Neural crest cell (in vitro differentiated cells): ENCODE measurements at regions not wholly inside any gene's neighbourhood (a gene's known extent, or its start where the extent isn't known, plus 50 kb on each side); places are given as distances from the start of the nearest gene placed in this dataset.

Experiments used
- DNase-seq: peaks from one replicate; pipeline ENCODE4 v3.0.0; 2021; ENCODE audit warnings: low read depth, mixed read lengths, low spot score
- H3K27ac Mint-ChIP-seq: one replicate; pipeline ENCODE4 v1.8.0; 2021; ENCODE audit warnings: mild to moderate bottlenecking, mixed read lengths; ENCODE audit not compliant: unreplicated experiment
- H3K27me3 Mint-ChIP-seq: 2 replicates; pipeline ENCODE4 v1.8.0; 2021; ENCODE audit warnings: low read depth, mild to moderate bottlenecking, mixed read lengths
- H3K36me3 Mint-ChIP-seq: 2 replicates; pipeline ENCODE4 v1.8.0; 2021; ENCODE audit warnings: low read depth, mild to moderate bottlenecking, mixed read lengths
- H3K4me1 Mint-ChIP-seq: 2 replicates; pipeline ENCODE4 v1.8.0; 2021; ENCODE audit warnings: mixed read lengths
- H3K4me3 Mint-ChIP-seq: one replicate; pipeline ENCODE4 v1.8.0; 2021; ENCODE audit warnings: mild to moderate bottlenecking, mixed read lengths
- H3K9me3 Mint-ChIP-seq: 2 replicates; pipeline ENCODE4 v1.8.0; 2021; ENCODE audit warnings: mixed read lengths
- TF ChIP-seq, protein P1 (sequence below): fragments of 200-600 bp; sonication (generic); conservative IDR thresholded peaks from 2 replicates; pipeline ENCODE4 v1.5.0; 2021; ENCODE audit warnings: antibody characterized with exemption, mild to moderate bottlenecking

DNA sequence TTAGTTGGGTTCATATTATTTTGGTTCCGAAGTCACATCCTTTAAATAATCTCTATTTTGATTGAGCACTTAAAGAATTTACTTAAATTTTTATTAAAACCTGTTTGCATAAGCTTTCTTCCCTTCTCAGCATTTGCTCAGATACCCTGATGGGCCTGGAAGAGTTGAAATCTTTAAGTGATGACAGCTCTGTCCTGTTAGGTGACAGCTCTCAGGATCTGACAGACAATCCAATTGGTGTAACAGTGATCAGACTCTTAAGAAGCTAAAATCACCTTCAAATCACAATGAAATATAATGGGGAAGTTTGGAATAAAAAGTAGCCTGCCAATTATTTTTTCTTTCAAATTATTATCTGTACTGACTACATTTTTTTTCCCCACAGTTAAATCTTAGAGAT is 284.4 kb downstream of the LMO7 start:
- Mint-ChIP-seq H3K27me3 (no peaks in the 10 kb centered on the region), H3K4me3 (no peak overlapping the region), H3K27ac (no peak overlapping the region), H3K9me3 (peaks cover 3% of the 10 kb centered on the region), H3K4me1 (no peaks in the 10 kb centered on the region), H3K36me3 (no peaks in the 10 kb centered on the region)
- DNase-seq = no peak
- TF ChIP-seq, protein P1, sequence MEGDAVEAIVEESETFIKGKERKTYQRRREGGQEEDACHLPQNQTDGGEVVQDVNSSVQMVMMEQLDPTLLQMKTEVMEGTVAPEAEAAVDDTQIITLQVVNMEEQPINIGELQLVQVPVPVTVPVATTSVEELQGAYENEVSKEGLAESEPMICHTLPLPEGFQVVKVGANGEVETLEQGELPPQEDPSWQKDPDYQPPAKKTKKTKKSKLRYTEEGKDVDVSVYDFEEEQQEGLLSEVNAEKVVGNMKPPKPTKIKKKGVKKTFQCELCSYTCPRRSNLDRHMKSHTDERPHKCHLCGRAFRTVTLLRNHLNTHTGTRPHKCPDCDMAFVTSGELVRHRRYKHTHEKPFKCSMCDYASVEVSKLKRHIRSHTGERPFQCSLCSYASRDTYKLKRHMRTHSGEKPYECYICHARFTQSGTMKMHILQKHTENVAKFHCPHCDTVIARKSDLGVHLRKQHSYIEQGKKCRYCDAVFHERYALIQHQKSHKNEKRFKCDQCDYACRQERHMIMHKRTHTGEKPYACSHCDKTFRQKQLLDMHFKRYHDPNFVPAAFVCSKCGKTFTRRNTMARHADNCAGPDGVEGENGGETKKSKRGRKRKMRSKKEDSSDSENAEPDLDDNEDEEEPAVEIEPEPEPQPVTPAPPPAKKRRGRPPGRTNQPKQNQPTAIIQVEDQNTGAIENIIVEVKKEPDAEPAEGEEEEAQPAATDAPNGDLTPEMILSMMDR = no peak

GRCh38 chr13:75919660-75920199 is 283.6 kb downstream of the LMO7 start:
- Mint-ChIP-seq H3K27ac (no peak overlapping the region), H3K4me3 (no peak overlapping the region), H3K9me3 (peaks cover 3% of the 10 kb centered on the region), H3K4me1 (no peaks in the 10 kb centered on the region), H3K36me3 (no peaks in the 10 kb centered on the region), H3K27me3 (no peaks in the 10 kb centered on the region)
- TF ChIP-seq, protein P1 = no peak
- no peak for DNase-seq

GRCh38 chr13:75915066-75915465 is 278.9 kb downstream of the LMO7 start:
- Mint-ChIP-seq H3K9me3 (peaks cover 3% of the 10 kb centered on the region), H3K4me1 (no peaks in the 10 kb centered on the region), H3K4me3 (no peak overlapping the region), H3K27me3 (no peaks in the 10 kb centered on the region), H3K36me3 (no peaks in the 10 kb centered on the region), H3K27ac (no peak overlapping the region)
- no peak for DNase-seq
- TF ChIP-seq, protein P1 = no peak

DNA sequence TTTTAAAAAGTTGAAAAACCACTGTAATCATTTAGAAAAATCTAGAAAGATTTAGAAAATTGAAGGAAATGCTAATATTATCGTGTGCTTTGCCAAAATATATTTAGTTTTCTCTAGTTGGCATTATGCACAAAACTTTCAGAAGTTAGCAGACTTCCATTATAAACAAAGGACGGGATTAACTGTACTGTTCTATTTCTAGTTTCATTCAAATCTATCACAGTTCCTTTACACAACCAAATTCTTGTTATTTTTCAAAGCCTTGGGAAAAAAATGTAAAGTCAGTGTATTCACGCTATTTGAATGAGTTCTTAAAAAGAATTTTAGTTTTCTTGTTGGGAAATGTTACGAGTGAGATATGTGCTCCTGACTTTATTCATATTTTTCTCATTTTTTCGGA is 277.8 kb downstream of the LMO7 start:
- H3K27ac Mint-ChIP-seq = no peak overlapping the region
- no peaks in the 10 kb centered on the region for H3K36me3 Mint-ChIP-seq
- no peaks in the 10 kb centered on the region for H3K4me1 Mint-ChIP-seq
- TF ChIP-seq, protein P1 = no peak
- no peaks in the 10 kb centered on the region for H3K9me3 Mint-ChIP-seq
- no peaks in the 10 kb centered on the region for H3K27me3 Mint-ChIP-seq
- no peak for DNase-seq
- H3K4me3 Mint-ChIP-seq = no peak overlapping the region

GRCh38 chr13:75910591-75910990 is 274.5 kb downstream of the LMO7 start:
- H3K27me3 Mint-ChIP-seq = no peaks in the 10 kb centered on the region

More at GRCh38 chr13:75910591-75910990, 274.5 kb downstream of the LMO7 start:
- DNase-seq = no peak
- Mint-ChIP-seq H3K9me3 (no peaks in the 10 kb centered on the region), H3K4me3 (no peak overlapping the region), H3K27ac (no peak overlapping the region), H3K4me1 (no peaks in the 10 kb centered on the region), H3K36me3 (no peaks in the 10 kb centered on the region)
- TF ChIP-seq, protein P1 = no peak
